Neural cell (in vitro differentiated cells): ENCODE measurements at regions not wholly inside any gene's neighbourhood (a gene's known extent, or its start where the extent isn't known, plus 50 kb on each side); places are given as distances from the start of the nearest gene placed in this dataset.

Experiments used
- H2AFZ ChIP-seq: fragments of 200-600, 300-800 bp; sonication (generic), shearing (Covaris generic); 2 replicates; pipeline ENCODE4 v1.6.0; 2014; ENCODE audit warnings: low read depth, mild to moderate bottlenecking, antibody characterized with exemption, low read length, moderate library complexity
- H3F3A ChIP-seq: fragments of 200-600 bp; shearing (Covaris generic); 2 replicates; pipeline ENCODE4 v1.6.1; 2016; ENCODE audit warnings: mild to moderate bottlenecking, moderate library complexity, mixed read lengths, antibody characterized with exemption, low read length; ENCODE audit not compliant: insufficient read depth, poor library complexity, severe bottlenecking
- H3K27ac ChIP-seq: fragments of 200-600, 300-800 bp; sonication (generic), shearing (Covaris generic); 2 replicates; pipeline ENCODE4 v1.5.1; 2014; ENCODE audit warnings: mild to moderate bottlenecking, low read length, moderate library complexity
- H3K27me3 ChIP-seq: fragments of 300-800, 200-600 bp; sonication (generic), shearing (Covaris generic); 2 replicates; pipeline ENCODE4 v1.6.0; 2014; ENCODE audit warnings: mild to moderate bottlenecking, low read depth, low read length, moderate library complexity; ENCODE audit not compliant: insufficient read depth
- H3K36me3 ChIP-seq: fragments of 300-800, 200-600 bp; sonication (generic), shearing (Covaris generic); 2 replicates; pipeline ENCODE4 v1.5.1; 2014; ENCODE audit warnings: mild to moderate bottlenecking, antibody characterized with exemption, low read length, moderate library complexity; ENCODE audit not compliant: insufficient read depth
- H3K4me2 ChIP-seq: fragments of 300-800, 200-600 bp; sonication (generic), shearing (Covaris generic); 2 replicates; pipeline ENCODE4 v1.6.0; 2014; ENCODE audit warnings: mild to moderate bottlenecking, low read length
- H3K4me3 ChIP-seq: fragments of 300-800, 200-600 bp; sonication (generic), shearing (Covaris generic); 2 replicates; pipeline ENCODE4 v1.5.1; 2014; ENCODE audit warnings: mild to moderate bottlenecking, low read length, moderate library complexity
- H3K79me2 ChIP-seq: fragments of 200-600 bp; shearing (Covaris generic); replicated peaks from 2 replicates; pipeline ENCODE4 v1.6.0; 2014; ENCODE audit warnings: mild to moderate bottlenecking, low read length, moderate library complexity; ENCODE audit not compliant: insufficient read depth
- H3K9ac ChIP-seq: fragments of 300-800, 200-600 bp; sonication (generic), shearing (Covaris generic); 2 replicates; pipeline ENCODE4 v1.6.1; 2016; ENCODE audit warnings: mild to moderate bottlenecking, low read length, mixed read lengths
- H3K9me2 ChIP-seq: fragments of 200-600 bp; shearing (Covaris generic); 2 replicates; pipeline ENCODE4 v1.6.1; 2016; ENCODE audit warnings: mild to moderate bottlenecking, low read length, mixed read lengths; ENCODE audit not compliant: insufficient read depth
- H3K9me3 ChIP-seq: fragments of 200-600, 300-800 bp; sonication (generic), shearing (Covaris generic); 2 replicates; pipeline ENCODE4 v1.6.1; 2016; ENCODE audit warnings: mild to moderate bottlenecking, mixed run types, low read length, moderate library complexity, mixed read lengths
- H4K20me1 ChIP-seq: fragments of 200-600 bp; shearing (Covaris generic); 2 replicates; pipeline ENCODE4 v1.6.1; 2016; ENCODE audit warnings: mild to moderate bottlenecking, mixed run types; ENCODE audit not compliant: insufficient read depth
- CTCF ChIP-seq: fragments of 450-650 bp; IDR thresholded peaks from 2 replicates; pipeline ENCODE4 v1.5.1; 2014; ENCODE audit warnings: antibody characterized with exemption, mild to moderate bottlenecking, moderate library complexity; ENCODE audit not compliant: poor library complexity, severe bottlenecking
- EP300 ChIP-seq: fragments of 450-650 bp; conservative IDR thresholded peaks from 2 replicates; pipeline ENCODE4 v1.6.1; 2014; ENCODE audit warnings: antibody characterized with exemption, mild to moderate bottlenecking, moderate library complexity; ENCODE audit not compliant: poor library complexity, severe bottlenecking
- EZH2 ChIP-seq: fragments of 200-600, 300-800 bp; shearing (Covaris generic), sonication (generic); IDR thresholded peaks from 2 replicates; pipeline ENCODE4 v1.6.1; 2014; ENCODE audit warnings: antibody characterized with exemption, low read length, borderline replicate concordance, mild to moderate bottlenecking; ENCODE audit not compliant: insufficient read depth, poor library complexity, severe bottlenecking
- MXI1 ChIP-seq: fragments of 450-650 bp; conservative IDR thresholded peaks from 2 replicates; pipeline ENCODE4 v1.6.1; 2014; ENCODE audit warnings: antibody characterized with exemption, mild to moderate bottlenecking; ENCODE audit not compliant: poor library complexity, severe bottlenecking
- POLR2AphosphoS5 ChIP-seq: IDR thresholded peaks from 2 replicates; pipeline ENCODE4 v1.6.1; 2012
- RAD21 ChIP-seq: fragments of 450-650 bp; conservative IDR thresholded peaks from 2 replicates; pipeline ENCODE4 v1.6.1; 2014; ENCODE audit warnings: antibody characterized with exemption, mild to moderate bottlenecking, moderate library complexity
- REST ChIP-seq: IDR thresholded peaks from 2 replicates; pipeline ENCODE4 v1.6.1; 2012; ENCODE audit warnings: borderline replicate concordance
- SMC3 ChIP-seq: fragments of 450-650 bp; conservative IDR thresholded peaks from 2 replicates; pipeline ENCODE4 v1.6.1; 2014; ENCODE audit warnings: antibody characterized with exemption, mild to moderate bottlenecking, moderate library complexity; ENCODE audit not compliant: poor library complexity
- TAF1 ChIP-seq: IDR thresholded peaks from 2 replicates; pipeline ENCODE4 v1.6.1; 2012; ENCODE audit warnings: low read depth

GRCh38 chr2:65869296-65869695, 436.9 kb upstream of the SPRED2 start:
- Histone ChIP-seq H3K27me3 (no peaks in the 10 kb centered on the region), H3K36me3 (no peaks in the 10 kb centered on the region), H3K9ac (no peak overlapping the region), H3K4me3 (no peak overlapping the region), H3K4me2 (no peak overlapping the region), H2AFZ (no peak overlapping the region), H3K9me2 (no peaks in the 10 kb centered on the region), H3K27ac (no peak overlapping the region), H3F3A (no peaks in the 10 kb centered on the region), H4K20me1 (no peaks in the 10 kb centered on the region), H3K79me2 (no peaks in the 10 kb centered on the region), H3K9me3 (no peaks in the 10 kb centered on the region)
- TF ChIP-seq EP300, result no peak
- TF ChIP-seq RAD21, result no peak
- TF ChIP-seq MXI1, result no peak
- no peak for TF ChIP-seq POLR2AphosphoS5
- no peak for TF ChIP-seq EZH2
- no peak for TF ChIP-seq CTCF
- TF ChIP-seq SMC3, result no peak
- no peak for TF ChIP-seq REST
- no peak for TF ChIP-seq TAF1

GRCh38 chr2:65868177-65868576, 435.8 kb upstream of the SPRED2 start:
- Histone ChIP-seq H2AFZ (no peak overlapping the region), H3K4me2 (no peak overlapping the region), H3K27ac (no peak overlapping the region), H3F3A (no peaks in the 10 kb centered on the region), H3K4me3 (no peak overlapping the region), H3K36me3 (no peaks in the 10 kb centered on the region), H4K20me1 (no peaks in the 10 kb centered on the region), H3K9ac (no peak overlapping the region), H3K79me2 (no peaks in the 10 kb centered on the region), H3K27me3 (no peaks in the 10 kb centered on the region), H3K9me2 (no peaks in the 10 kb centered on the region), H3K9me3 (no peaks in the 10 kb centered on the region)
- TF ChIP-seq TAF1 (no peak), EZH2 (no peak), SMC3 (no peak), CTCF (no peak), POLR2AphosphoS5 (no peak), RAD21 (no peak)
